ENCODE measurements at regions not wholly inside any gene's neighbourhood (a gene's known extent, or its start where the extent isn't known, plus 50 kb on each side); places are given as distances from the start of the nearest gene placed in this dataset.

DNA sequence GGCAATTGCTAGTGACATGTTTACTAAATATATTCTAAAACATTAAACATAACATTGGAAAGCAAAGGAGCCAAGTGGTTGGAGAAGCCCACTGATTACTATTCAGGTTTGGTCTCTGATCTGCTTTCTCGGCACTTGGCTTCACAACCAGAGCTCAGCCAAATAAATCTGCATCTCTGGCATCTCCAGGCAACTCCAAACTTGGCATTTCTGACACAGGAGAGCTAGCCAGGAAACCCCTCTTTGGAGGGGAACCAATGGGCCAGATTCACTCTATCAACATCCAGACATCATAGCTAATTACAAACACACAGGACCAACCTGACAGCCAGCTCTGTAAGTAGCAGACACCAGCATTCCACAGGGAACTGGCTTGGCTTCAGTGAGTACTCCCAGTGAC, 150.3 kb upstream of the ETAA1 start:
- no peak overlapping the region for H3K27ac Mint-ChIP-seq
- CTCF ChIA-PET: no interaction called here
- no peaks in the 10 kb centered on the region for H3K4me1 ChIP-seq (ENCODE audit: control insufficient read depth in 2 of 2, insufficient read depth in 2 of 2, low read length in 2 of 2)
- peaks cover 0 to 8% (median 0%) of the 10 kb centered on the region in 11 donors for H3K9me3 Mint-ChIP-seq
- ATAC-seq: no peak
- H3K9me3 ChIP-seq (ENCODE audit: control insufficient read depth in 2 of 3, low read length in 3 of 3): no peaks in the 10 kb centered on the region
- POLR2A ChIA-PET: no interaction called here
- no peaks in the 10 kb centered on the region for H3K36me3 ChIP-seq (ENCODE audit: control insufficient read depth in 2 of 3, insufficient read depth in 3 of 3, low read length in 3 of 3)
- H3K36me3 Mint-ChIP-seq: no peaks in the 10 kb centered on the region
- no peak overlapping the region for H3K4me3 Mint-ChIP-seq
- peaks cover 0 to 8% (median 0%) of the 10 kb centered on the region in 5 donors for H3K27me3 Mint-ChIP-seq
- H3K4me1 Mint-ChIP-seq: no peaks in the 10 kb centered on the region
- no peak for DNase-seq
- no peak overlapping the region for H3K27ac ChIP-seq (ENCODE audit: low read depth, low read length)
- no peaks in the 10 kb centered on the region for H3K27me3 ChIP-seq (ENCODE audit: control insufficient read depth in 2 of 2, insufficient read depth in 2 of 2, low read length in 2 of 2)
- H3K4me3 ChIP-seq (ENCODE audit: low read length): no peak overlapping the region
- intact Hi-C loops (cut with micrococcal nuclease): no loop called here

GRCh38 chr2:67251741-67252140, 145.4 kb upstream of the ETAA1 start:
- H3K27ac Mint-ChIP-seq: no peak overlapping the region
- peaks cover 0 to 7% (median 5%) of the 10 kb centered on the region in 5 donors for H3K27me3 Mint-ChIP-seq
- H3K4me1 Mint-ChIP-seq: no peaks in the 10 kb centered on the region
- ChIA-PET CTCF (no interaction called here), POLR2A (no interaction called here)
- intact Hi-C loops (cut with micrococcal nuclease): no loop called here
- H3K9me3 ChIP-seq (ENCODE audit: control insufficient read depth in 2 of 3, low read length in 3 of 3): no peaks in the 10 kb centered on the region
- DNase-seq (no peak), ATAC-seq (no peak)
- H3K27me3 ChIP-seq (ENCODE audit: control insufficient read depth in 2 of 2, insufficient read depth in 2 of 2, low read length in 2 of 2): no peaks in the 10 kb centered on the region
- H3K27ac ChIP-seq (ENCODE audit: low read depth, low read length): no peak overlapping the region
- no peak overlapping the region for H3K4me3 ChIP-seq (ENCODE audit: low read length)
- peaks cover 0 to 7% (median 2%) of the 10 kb centered on the region in 11 donors for H3K9me3 Mint-ChIP-seq
- no peaks in the 10 kb centered on the region for H3K36me3 Mint-ChIP-seq
- no peak overlapping the region for H3K4me3 Mint-ChIP-seq
- no peaks in the 10 kb centered on the region for H3K4me1 ChIP-seq (ENCODE audit: control insufficient read depth in 2 of 2, insufficient read depth in 2 of 2, low read length in 2 of 2)
- no peaks in the 10 kb centered on the region for H3K36me3 ChIP-seq (ENCODE audit: control insufficient read depth in 2 of 3, insufficient read depth in 3 of 3, low read length in 3 of 3)

- H3K4me3 Mint-ChIP-seq: no peak overlapping the region
- no peaks in the 10 kb centered on the region for H3K4me1 ChIP-seq (ENCODE audit: control insufficient read depth in 2 of 2, insufficient read depth in 2 of 2, low read length in 2 of 2)
- no peaks in the 10 kb centered on the region for H3K36me3 Mint-ChIP-seq
- ATAC-seq (no peak), DNase-seq (no peak)
- ChIA-PET POLR2A (no interaction called here), CTCF (no interaction called here)
- no peaks in the 10 kb centered on the region for H3K27me3 ChIP-seq (ENCODE audit: control insufficient read depth in 2 of 2, insufficient read depth in 2 of 2, low read length in 2 of 2)
- H3K4me1 Mint-ChIP-seq: no peaks in the 10 kb centered on the region
- no peaks in the 10 kb centered on the region for H3K9me3 ChIP-seq (ENCODE audit: control insufficient read depth in 2 of 3, low read length in 3 of 3)
- H3K4me3 ChIP-seq (ENCODE audit: low read length): no peak overlapping the region
- no peaks in the 10 kb centered on the region for H3K36me3 ChIP-seq (ENCODE audit: control insufficient read depth in 2 of 3, insufficient read depth in 3 of 3, low read length in 3 of 3)
- H3K27ac Mint-ChIP-seq: no peak overlapping the region
- H3K9me3 Mint-ChIP-seq: peaks cover 0 to 7% (median 2%) of the 10 kb centered on the region in 11 donors
- peaks cover 0 to 7% (median 5%) of the 10 kb centered on the region in 5 donors for H3K27me3 Mint-ChIP-seq
- intact Hi-C loops (cut with micrococcal nuclease): no loop called here
- H3K27ac ChIP-seq (ENCODE audit: low read depth, low read length): no peak overlapping the region
These were observed 141.1 kb upstream of the ETAA1 start for GRCh38 chr2:67255933-67256615.

GRCh38 chr2:67256892-67257291, 140.2 kb upstream of the ETAA1 start:
- intact Hi-C loops (cut with micrococcal nuclease): no loop called here
- H3K4me3 ChIP-seq (ENCODE audit: low read length): no peak overlapping the region
- POLR2A ChIA-PET: no interaction called here
- Mint-ChIP-seq H3K27ac (no peak overlapping the region), H3K27me3 (peaks cover 0 to 7% (median 5%) of the 10 kb centered on the region in 5 donors), H3K36me3 (no peaks in the 10 kb centered on the region), H3K9me3 (peaks cover 0 to 7% (median 2%) of the 10 kb centered on the region in 11 donors), H3K4me3 (no peak overlapping the region), H3K4me1 (no peaks in the 10 kb centered on the region)
- CTCF ChIA-PET: no interaction called here
- H3K4me1 ChIP-seq (ENCODE audit: control insufficient read depth in 2 of 2, insufficient read depth in 2 of 2, low read length in 2 of 2): no peaks in the 10 kb centered on the region
- ATAC-seq (no peak), DNase-seq (no peak)
- no peaks in the 10 kb centered on the region for H3K36me3 ChIP-seq (ENCODE audit: control insufficient read depth in 2 of 3, insufficient read depth in 3 of 3, low read length in 3 of 3)
- no peaks in the 10 kb centered on the region for H3K27me3 ChIP-seq (ENCODE audit: control insufficient read depth in 2 of 2, insufficient read depth in 2 of 2, low read length in 2 of 2)
- no peaks in the 10 kb centered on the region for H3K9me3 ChIP-seq (ENCODE audit: control insufficient read depth in 2 of 3, low read length in 3 of 3)
- no peak overlapping the region for H3K27ac ChIP-seq (ENCODE audit: low read depth, low read length)

DNA sequence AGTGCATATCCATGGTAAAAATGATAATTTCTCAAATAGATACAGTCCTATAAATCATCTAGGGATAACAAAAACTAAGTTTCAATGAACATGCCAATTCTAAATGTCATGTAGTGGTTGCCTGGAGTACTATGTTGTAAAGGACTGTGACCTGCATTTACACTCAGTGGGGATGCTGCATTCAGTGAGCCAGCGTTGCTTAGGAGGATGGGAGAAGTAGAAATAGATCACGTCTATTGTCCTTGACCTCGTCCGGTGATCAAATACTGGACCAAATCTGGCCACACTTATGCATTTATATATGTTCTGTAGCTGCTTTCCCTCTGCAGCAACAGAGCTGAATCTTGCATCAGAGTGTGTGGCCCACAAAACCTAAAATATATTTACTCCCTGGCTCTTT, 139.0 kb upstream of the ETAA1 start:
- H3K27me3 Mint-ChIP-seq: peaks cover 0 to 6% (median 0%) of the 10 kb centered on the region in 5 donors
- H3K9me3 ChIP-seq (ENCODE audit: control insufficient read depth in 2 of 3, low read length in 3 of 3): no peaks in the 10 kb centered on the region
- no peak overlapping the region for H3K4me3 ChIP-seq (ENCODE audit: low read length)
- H3K4me1 ChIP-seq (ENCODE audit: control insufficient read depth in 2 of 2, insufficient read depth in 2 of 2, low read length in 2 of 2): no peaks in the 10 kb centered on the region
- H3K27ac Mint-ChIP-seq: no peak overlapping the region
- no peak overlapping the region for H3K4me3 Mint-ChIP-seq
- intact Hi-C loops (cut with micrococcal nuclease): no loop called here
- H3K4me1 Mint-ChIP-seq: no peaks in the 10 kb centered on the region
- H3K36me3 ChIP-seq (ENCODE audit: control insufficient read depth in 2 of 3, insufficient read depth in 3 of 3, low read length in 3 of 3): no peaks in the 10 kb centered on the region
- DNase-seq (no peak), ATAC-seq (no peak)
- POLR2A ChIA-PET: no interaction called here
- H3K36me3 Mint-ChIP-seq: no peaks in the 10 kb centered on the region
- H3K27ac ChIP-seq (ENCODE audit: low read depth, low read length): no peak overlapping the region
- H3K27me3 ChIP-seq (ENCODE audit: control insufficient read depth in 2 of 2, insufficient read depth in 2 of 2, low read length in 2 of 2): no peaks in the 10 kb centered on the region
- CTCF ChIA-PET: no interaction called here
- H3K9me3 Mint-ChIP-seq: peaks cover 0 to 10% (median 2%) of the 10 kb centered on the region in 11 donors

GRCh38 chr2:67258831-67259230, 138.3 kb upstream of the ETAA1 start:
- H3K9me3 ChIP-seq (ENCODE audit: control insufficient read depth in 2 of 3, low read length in 3 of 3): no peaks in the 10 kb centered on the region
- Mint-ChIP-seq H3K4me1 (no peaks in the 10 kb centered on the region), H3K27ac (no peak overlapping the region), H3K27me3 (peaks cover 0 to 4% (median 0%) of the 10 kb centered on the region in 5 donors), H3K36me3 (no peaks in the 10 kb centered on the region), H3K4me3 (no peak overlapping the region), H3K9me3 (peaks cover 0 to 10% (median 2%) of the 10 kb centered on the region in 11 donors)
- no peaks in the 10 kb centered on the region for H3K4me1 ChIP-seq (ENCODE audit: control insufficient read depth in 2 of 2, insufficient read depth in 2 of 2, low read length in 2 of 2)
- no peak overlapping the region for H3K27ac ChIP-seq (ENCODE audit: low read depth, low read length)
- no peak for ATAC-seq
- POLR2A ChIA-PET: no interaction called here
- H3K27me3 ChIP-seq (ENCODE audit: control insufficient read depth in 2 of 2, insufficient read depth in 2 of 2, low read length in 2 of 2): no peaks in the 10 kb centered on the region
- DNase-seq: no peak
- no peaks in the 10 kb centered on the region for H3K36me3 ChIP-seq (ENCODE audit: control insufficient read depth in 2 of 3, insufficient read depth in 3 of 3, low read length in 3 of 3)
- no peak overlapping the region for H3K4me3 ChIP-seq (ENCODE audit: low read length)
- intact Hi-C loops (cut with micrococcal nuclease): no loop called here
- CTCF ChIA-PET: no interaction called here

- intact Hi-C loops (cut with micrococcal nuclease): no loop called here
- POLR2A ChIA-PET: interaction anchor here (0.6 kb wide), 1 partner anchor 966 kb away, joined by 4 read pairs; no protein-coding TSS in a partner anchor
- no peak overlapping the region for H3K27ac Mint-ChIP-seq
- H3K36me3 ChIP-seq (ENCODE audit: control insufficient read depth in 2 of 3, insufficient read depth in 3 of 3, low read length in 3 of 3): no peaks in the 10 kb centered on the region
- H3K4me1 Mint-ChIP-seq: no peaks in the 10 kb centered on the region
- no peak for DNase-seq
- no peaks in the 10 kb centered on the region for H3K27me3 ChIP-seq (ENCODE audit: control insufficient read depth in 2 of 2, insufficient read depth in 2 of 2, low read length in 2 of 2)
- H3K4me3 Mint-ChIP-seq: no peak overlapping the region
- no peaks in the 10 kb centered on the region for H3K36me3 Mint-ChIP-seq
- H3K9me3 ChIP-seq (ENCODE audit: control insufficient read depth in 2 of 3, low read length in 3 of 3): no peaks in the 10 kb centered on the region
- H3K27ac ChIP-seq (ENCODE audit: low read depth, low read length): no peak overlapping the region
- no peak overlapping the region for H3K4me3 ChIP-seq (ENCODE audit: low read length)
- H3K27me3 Mint-ChIP-seq: peaks cover 0 to 5% (median 1%) of the 10 kb centered on the region in 5 donors
- no peaks in the 10 kb centered on the region for H3K4me1 ChIP-seq (ENCODE audit: control insufficient read depth in 2 of 2, insufficient read depth in 2 of 2, low read length in 2 of 2)
- ATAC-seq: no peak
- peaks cover 0 to 4% (median 3%) of the 10 kb centered on the region in 11 donors for H3K9me3 Mint-ChIP-seq
- CTCF ChIA-PET: no interaction called here
These were observed 137.4 kb upstream of the ETAA1 start for GRCh38 chr2:67259556-67260342.
